MM.1S (cell line): ENCODE measurements at regions not wholly inside any gene's neighbourhood (a gene's known extent, or its start where the extent isn't known, plus 50 kb on each side); places are given as distances from the start of the nearest gene placed in this dataset.

Experiments used
- DNase-seq: peaks from one replicate; pipeline ENCODE4 v3.0.0-alpha.2; 2015
- H2AFZ ChIP-seq: fragments of 300-600 bp; sonication (generic); 2 replicates; pipeline ENCODE4 v1.6.0; 2016; ENCODE audit warnings: antibody characterized with exemption, low read length
- H3F3A ChIP-seq: fragments of 300-600 bp; sonication (generic); 2 replicates; pipeline ENCODE4 v1.6.1; 2016; ENCODE audit warnings: mild to moderate bottlenecking, antibody characterized with exemption, low read length, moderate library complexity, mixed read lengths; ENCODE audit not compliant: insufficient read depth
- H3K27ac ChIP-seq: fragments of 300-600 bp; sonication (generic); 2 replicates; pipeline ENCODE4 v1.5.1; 2016; ENCODE audit warnings: mild to moderate bottlenecking, low read length
- H3K27me3 ChIP-seq: fragments of 300-600 bp; sonication (generic); replicated peaks from 2 replicates; pipeline ENCODE4 v1.6.0; 2016; ENCODE audit warnings: low read length; ENCODE audit not compliant: insufficient read depth
- H3K36me3 ChIP-seq: fragments of 300-600 bp; sonication (generic); replicated peaks from 2 replicates; pipeline ENCODE4 v1.6.1; 2016; ENCODE audit warnings: mild to moderate bottlenecking, low read length, mixed read lengths; ENCODE audit not compliant: insufficient read depth
- H3K4me1 ChIP-seq: fragments of 300-600 bp; sonication (generic); 2 replicates; pipeline ENCODE4 v1.6.1; 2016; ENCODE audit warnings: low read length, mixed read lengths
- H3K4me2 ChIP-seq: fragments of 300-600 bp; sonication (generic); 2 replicates; pipeline ENCODE4 v1.6.0; 2016; ENCODE audit warnings: low read depth, low read length
- H3K4me3 ChIP-seq: fragments of 300-600 bp; sonication (generic); 2 replicates; pipeline ENCODE4 v1.5.1; 2016; ENCODE audit warnings: low read length, mixed read lengths
- H3K79me2 ChIP-seq: fragments of 300-600 bp; sonication (generic); 2 replicates; pipeline ENCODE4 v1.6.1; 2016; ENCODE audit warnings: mixed run types, low read length, mixed read lengths
- H3K9ac ChIP-seq: fragments of 300-600 bp; sonication (generic); 2 replicates; pipeline ENCODE4 v1.6.1; 2016; ENCODE audit warnings: low read length, mixed read lengths
- H3K9me2 ChIP-seq: fragments of 300-600 bp; sonication (generic); replicated peaks from 2 replicates; pipeline ENCODE4 v1.6.1; 2016; ENCODE audit warnings: mild to moderate bottlenecking, low read length, mixed read lengths; ENCODE audit not compliant: insufficient read depth
- H3K9me3 ChIP-seq: fragments of 300-600 bp; sonication (generic); replicated peaks from 2 replicates; pipeline ENCODE4 v1.6.1; 2016; ENCODE audit warnings: mild to moderate bottlenecking, low read length, mixed read lengths; ENCODE audit not compliant: insufficient read depth
- H4K20me1 ChIP-seq: fragments of 300-600 bp; sonication (generic); 2 replicates; pipeline ENCODE4 v1.6.1; 2016; ENCODE audit warnings: mild to moderate bottlenecking, low read length, moderate library complexity, mixed read lengths; ENCODE audit not compliant: insufficient read depth
- CTCF ChIP-seq: fragments of 300-600 bp; sonication (generic); IDR thresholded peaks from 2 replicates; pipeline ENCODE4 v1.5.1; 2016; ENCODE audit warnings: antibody characterized with exemption, low read length, mixed read lengths
- EZH2 ChIP-seq: fragments of 300-600 bp; sonication (generic); optimal IDR thresholded peaks from 2 replicates; pipeline ENCODE3; 2017; ENCODE audit warnings: low read depth, mild to moderate bottlenecking, antibody characterized with exemption, low read length, mixed read lengths
- EZH2phosphoT487 ChIP-seq: fragments of 300-600 bp; sonication (generic); IDR thresholded peaks from 2 replicates; pipeline ENCODE4 v1.6.1; 2018; ENCODE audit warnings: antibody characterized with exemption, low read length

DNA sequence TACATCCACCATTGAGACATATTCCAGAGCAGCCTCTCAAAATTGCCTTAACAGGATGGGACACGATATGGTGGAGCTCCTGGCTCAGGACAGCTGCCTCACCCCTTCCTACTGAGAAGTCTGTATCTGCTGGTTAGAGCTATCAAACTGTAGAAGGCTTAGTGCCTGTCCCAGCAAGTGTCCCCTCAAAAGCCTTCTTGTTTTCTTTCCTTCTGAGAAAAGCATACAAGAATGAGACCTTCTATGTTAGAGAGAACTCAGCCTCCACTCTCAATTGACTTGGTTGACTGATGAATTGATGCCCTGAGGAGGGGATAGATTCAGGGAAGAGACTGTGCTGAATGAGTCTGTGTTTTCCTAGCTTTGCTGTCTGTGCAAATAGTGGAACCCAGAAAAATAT, 2020.9 kb downstream of the TP53TG3F start:
- no peaks in the 10 kb centered on the region for H3K27me3 ChIP-seq
- H3K4me2 ChIP-seq: no peak overlapping the region
- no peak overlapping the region for H3K27ac ChIP-seq
- H3K4me1 ChIP-seq: no peaks in the 10 kb centered on the region
- no peaks in the 10 kb centered on the region for H3K9me2 ChIP-seq
- no peaks in the 10 kb centered on the region for H3K79me2 ChIP-seq
- no peak overlapping the region for H2AFZ ChIP-seq
- no peak overlapping the region for H3K9ac ChIP-seq
- no peaks in the 10 kb centered on the region for H4K20me1 ChIP-seq
- no peak for DNase-seq
- no peak for TF ChIP-seq EZH2
- TF ChIP-seq EZH2phosphoT487: no peak
- TF ChIP-seq CTCF: no peak
- H3K4me3 ChIP-seq: no peak overlapping the region
- H3K36me3 ChIP-seq: no peaks in the 10 kb centered on the region
- H3K9me3 ChIP-seq: no peaks in the 10 kb centered on the region
- H3F3A ChIP-seq: no peaks in the 10 kb centered on the region

GRCh38 chr16:35480988-35481387, 2021.6 kb downstream of the TP53TG3F start:
- DNase-seq: no peak
- H3K9ac ChIP-seq: no peak overlapping the region
- no peaks in the 10 kb centered on the region for H3F3A ChIP-seq
- no peaks in the 10 kb centered on the region for H3K27me3 ChIP-seq
- no peak overlapping the region for H3K4me3 ChIP-seq
- no peaks in the 10 kb centered on the region for H3K36me3 ChIP-seq
- H3K4me1 ChIP-seq: no peaks in the 10 kb centered on the region
- no peaks in the 10 kb centered on the region for H3K9me3 ChIP-seq
- no peaks in the 10 kb centered on the region for H3K79me2 ChIP-seq
- no peak overlapping the region for H2AFZ ChIP-seq
- no peaks in the 10 kb centered on the region for H3K9me2 ChIP-seq
- no peaks in the 10 kb centered on the region for H4K20me1 ChIP-seq
- TF ChIP-seq EZH2phosphoT487: no peak
- no peak for TF ChIP-seq CTCF
- TF ChIP-seq EZH2: no peak
- no peak overlapping the region for H3K27ac ChIP-seq
- H3K4me2 ChIP-seq: no peak overlapping the region

DNA sequence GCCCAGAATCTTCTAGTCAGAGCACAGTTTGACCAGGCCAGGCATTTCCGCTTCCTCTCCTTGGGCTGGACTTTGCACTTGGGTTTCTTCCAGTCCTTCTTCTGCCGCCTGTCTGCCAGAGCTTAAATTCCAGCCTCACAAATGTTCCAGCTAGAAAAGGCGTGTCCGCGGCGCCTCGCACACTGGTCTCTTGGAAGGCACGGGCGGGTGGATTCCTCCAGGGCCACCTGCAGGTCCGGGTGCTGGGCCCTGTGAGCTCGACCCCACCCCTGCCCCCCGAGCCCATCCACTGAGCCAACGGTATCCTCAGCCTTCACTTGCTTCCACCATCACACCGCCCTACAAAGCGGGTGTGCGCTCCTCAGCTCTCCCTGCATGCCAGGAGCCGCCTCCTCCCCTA, 2026.5 kb downstream of the TP53TG3F start:
- Histone ChIP-seq H3K27me3 (no peaks in the 10 kb centered on the region), H3K79me2 (no peaks in the 10 kb centered on the region), H3K36me3 (no peaks in the 10 kb centered on the region), H3F3A (no peaks in the 10 kb centered on the region), H3K9me2 (no peaks in the 10 kb centered on the region), H3K27ac (no peak overlapping the region), H2AFZ (no peak overlapping the region), H3K9me3 (no peaks in the 10 kb centered on the region), H4K20me1 (no peaks in the 10 kb centered on the region), H3K4me1 (no peaks in the 10 kb centered on the region), H3K4me3 (no peak overlapping the region), H3K4me2 (no peak overlapping the region), H3K9ac (no peak overlapping the region)
- no peak for DNase-seq
- no peak for TF ChIP-seq EZH2
- no peak for TF ChIP-seq EZH2phosphoT487
- TF ChIP-seq CTCF: no peak
